CD4-positive, alpha-beta T cell treated with Interleukin-10 for 1 hour (primary cell): ENCODE measurements at regions not wholly inside any gene's neighbourhood (a gene's known extent, or its start where the extent isn't known, plus 50 kb on each side); places are given as distances from the start of the nearest gene placed in this dataset.

Experiments used
- DNase-seq: peaks from one replicate; pipeline ENCODE4 v3.0.0-alpha.2; 2020

DNA sequence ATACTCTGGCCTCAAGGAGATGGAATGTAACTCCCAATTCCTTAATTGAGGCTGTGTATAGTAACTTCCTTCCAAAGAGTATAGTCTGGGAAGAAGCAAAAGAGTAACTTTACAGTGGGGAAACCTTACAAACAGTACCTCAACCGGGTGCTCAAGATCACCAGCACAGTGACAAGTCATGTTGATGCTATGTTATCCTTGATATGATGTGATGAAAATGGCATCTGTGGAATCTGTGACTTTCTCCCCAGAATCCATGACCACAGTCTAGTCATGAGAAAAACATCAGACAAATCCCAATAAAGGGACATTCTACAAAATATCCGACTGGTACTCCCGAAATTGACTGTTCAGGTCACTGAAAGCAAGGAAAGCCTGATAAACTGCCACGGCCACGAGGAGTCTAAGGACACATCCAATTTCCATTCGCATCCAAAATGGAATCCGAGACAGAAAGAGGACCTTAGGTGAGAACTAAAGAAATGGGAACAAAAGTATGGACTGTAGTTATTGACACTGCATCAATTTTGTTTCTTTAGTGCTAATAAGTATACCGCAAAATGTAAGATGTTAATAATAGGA lies 97.3 kb upstream of the FRMD6 start:
- DNase-seq = no peak

DNA sequence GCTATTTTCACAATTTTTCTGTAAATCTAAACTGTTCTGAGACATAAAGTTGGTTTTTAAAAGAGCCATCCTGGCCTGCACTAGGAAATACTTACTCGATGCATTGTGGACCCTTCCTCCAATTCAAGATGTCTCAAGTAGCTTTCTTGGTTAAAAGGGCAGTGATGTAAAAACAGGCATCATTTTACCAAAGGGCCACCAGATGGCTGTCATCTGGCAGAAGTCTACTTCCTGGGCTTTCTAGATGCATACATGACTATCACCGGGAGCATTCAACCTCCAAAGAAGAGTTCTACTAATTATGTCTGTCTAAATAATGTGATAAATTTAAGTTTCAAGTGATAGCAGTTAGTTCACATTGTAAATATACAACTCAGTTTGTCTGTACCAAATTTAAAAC lies 96.8 kb upstream of the FRMD6 start:
- no peak for DNase-seq

DNA sequence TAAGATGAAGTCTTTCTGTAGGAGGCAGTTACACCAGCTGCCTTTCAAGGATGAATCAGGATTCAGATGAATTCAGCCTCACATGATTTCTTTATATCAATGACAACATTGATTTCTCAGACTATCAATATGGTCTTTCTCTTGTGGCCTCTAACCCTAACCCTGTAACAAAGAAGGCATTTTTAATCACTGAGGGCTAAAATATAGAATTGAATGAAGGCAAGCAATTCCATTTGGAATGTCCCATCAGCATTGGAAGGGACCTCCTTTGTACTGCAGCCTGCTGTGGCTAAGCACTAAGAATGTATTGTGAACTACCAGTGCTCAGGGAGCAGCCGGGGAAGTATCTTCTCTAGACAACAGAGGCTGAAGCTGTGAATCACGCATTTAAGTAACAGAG lies 90.6 kb upstream of the FRMD6 start:
- no peak for DNase-seq

DNA sequence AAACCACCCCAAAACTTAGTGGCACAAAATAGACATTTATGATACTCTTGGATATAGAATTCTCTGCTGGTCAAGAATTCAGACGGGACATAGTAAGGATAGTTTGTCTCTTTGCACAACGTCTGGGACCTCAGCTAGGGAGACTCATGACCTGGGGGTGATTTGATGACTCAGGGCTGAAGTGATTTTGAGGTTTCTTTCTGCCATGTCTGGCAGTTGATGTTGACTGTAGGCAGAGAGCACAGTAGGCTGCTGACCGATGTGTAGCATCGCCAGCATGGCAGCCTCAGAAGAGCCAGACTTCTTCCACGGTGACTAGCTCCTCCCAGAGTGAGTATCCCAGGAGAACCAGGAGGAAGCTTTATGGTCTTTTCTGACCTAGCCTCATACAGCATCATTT lies 88.9 kb upstream of the FRMD6 start:
- no peak for DNase-seq

DNA sequence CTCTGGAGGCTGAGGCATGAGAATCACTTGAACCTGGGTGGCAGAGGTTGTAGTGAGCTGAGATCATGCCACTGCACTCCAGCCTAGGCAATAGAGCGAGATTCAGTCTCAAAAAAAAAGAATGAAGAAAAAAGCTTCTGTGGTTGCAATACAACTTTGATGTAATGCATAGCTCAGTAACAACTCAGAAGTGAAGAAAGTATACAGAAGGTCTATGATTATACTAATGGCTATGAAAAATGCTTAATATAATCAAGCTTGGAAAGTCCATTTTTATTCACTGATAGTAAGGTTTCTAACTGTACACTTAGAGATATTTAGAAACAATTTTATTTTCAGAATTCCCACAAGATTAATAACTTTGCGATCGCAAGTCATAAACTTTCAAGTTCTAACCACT lies 88.2 kb upstream of the FRMD6 start:
- no peak for DNase-seq

DNA sequence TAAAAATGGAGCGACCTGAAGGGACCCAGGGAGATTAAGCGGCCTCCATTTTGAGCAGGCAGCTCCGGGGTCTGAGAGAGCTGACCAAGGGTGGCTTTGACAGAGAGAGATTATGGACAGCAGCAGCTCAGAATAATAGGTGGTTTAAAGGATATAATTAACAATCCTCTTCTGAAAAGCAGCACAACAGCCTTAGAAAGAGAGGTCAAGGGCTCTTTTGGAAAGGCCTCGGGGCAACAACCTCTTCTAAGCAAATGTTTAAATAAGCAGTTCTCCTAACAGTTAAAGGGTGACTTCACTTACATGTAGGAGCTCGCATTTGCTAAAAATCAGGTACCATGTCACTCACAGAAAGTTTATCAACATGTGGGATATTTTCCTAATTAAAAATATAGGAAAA lies 87.2 kb upstream of the FRMD6 start:
- no peak for DNase-seq

DNA sequence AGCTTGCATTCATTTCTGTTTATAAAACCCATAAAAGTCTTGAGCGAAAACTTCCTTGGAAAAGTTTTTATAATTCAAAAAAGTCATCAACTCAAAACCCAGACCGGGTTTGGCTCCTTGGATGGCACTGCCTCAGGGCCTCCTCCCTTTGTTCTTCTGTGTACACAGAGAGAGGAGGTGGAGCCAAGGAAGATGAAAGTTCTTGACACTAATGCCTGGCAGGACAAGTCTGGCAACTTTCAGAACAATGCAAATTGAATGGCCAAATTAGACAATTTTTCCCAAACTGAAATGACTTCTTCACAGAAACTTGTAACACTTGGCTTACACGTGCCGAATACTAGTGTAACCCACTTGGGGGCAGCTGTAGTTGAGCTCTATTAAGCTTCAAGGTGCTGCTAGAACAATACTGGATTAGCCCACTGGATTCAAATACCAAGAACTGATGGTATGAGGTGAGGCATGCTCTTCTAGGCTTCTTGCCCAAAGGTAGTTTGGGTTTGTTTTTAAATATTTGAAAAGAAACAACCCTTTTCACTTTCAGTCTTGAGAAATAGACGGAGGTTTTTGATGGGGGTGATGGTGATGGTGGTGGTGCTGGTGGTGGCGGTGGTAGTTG lies 86.6 kb upstream of the FRMD6 start:
- DNase-seq = no peak

DNA sequence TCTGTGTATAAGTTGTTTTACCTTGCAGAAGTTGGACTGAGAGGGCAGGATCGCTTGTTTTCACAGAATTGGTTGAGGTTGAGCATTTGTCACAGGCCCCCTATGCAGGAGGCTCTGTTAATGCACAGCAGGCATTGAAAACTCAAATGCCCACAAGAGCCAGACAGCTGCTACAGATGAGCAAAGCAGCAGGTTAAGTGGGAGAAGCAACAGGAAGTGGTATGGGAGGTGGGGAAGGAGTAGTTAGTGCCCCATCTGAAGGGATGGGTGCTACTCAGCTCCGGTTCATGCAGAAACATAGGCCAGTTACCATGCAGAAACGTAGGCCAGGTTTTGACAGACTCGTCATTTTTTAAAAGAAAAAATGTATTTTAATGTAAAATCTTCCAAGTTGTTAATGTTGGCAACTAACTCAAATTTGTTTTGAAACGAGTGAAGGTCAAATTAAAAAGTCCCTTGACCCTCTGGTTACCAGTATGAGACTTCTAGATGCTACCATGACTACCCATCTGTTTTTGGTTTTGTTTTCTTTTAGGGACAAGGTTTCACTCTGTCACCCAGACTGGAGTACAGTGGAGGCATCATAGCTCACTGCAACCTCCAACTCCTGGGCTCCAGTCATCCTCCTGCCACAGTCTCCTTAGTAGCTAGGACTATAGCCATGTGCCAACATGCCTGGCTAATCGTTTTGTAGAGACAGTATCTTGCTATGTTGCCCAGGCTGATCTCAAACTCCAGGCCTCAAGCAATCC lies 84.7 kb upstream of the FRMD6 start:
- peak; percentile 12 for DNase-seq

DNA sequence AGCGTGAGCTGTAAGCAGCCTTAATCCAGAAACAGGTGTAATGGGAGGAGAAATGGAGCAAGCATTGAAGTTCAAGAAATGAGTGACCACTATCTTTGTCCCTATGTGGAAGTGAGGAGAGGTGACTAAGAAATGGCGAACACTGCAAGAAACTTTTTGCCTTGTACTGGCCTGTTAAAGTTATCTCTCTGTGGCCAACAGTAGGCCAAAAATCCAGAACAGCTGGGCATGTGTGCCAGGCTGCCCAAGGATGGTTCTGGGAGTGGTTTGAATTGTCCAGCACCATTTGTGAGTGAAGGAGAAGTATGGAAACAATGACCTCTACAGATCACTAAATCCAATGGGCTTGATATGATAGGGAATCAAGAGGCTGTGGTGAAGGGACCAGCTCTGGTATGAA lies 83.3 kb upstream of the FRMD6 start:
- no peak for DNase-seq

DNA sequence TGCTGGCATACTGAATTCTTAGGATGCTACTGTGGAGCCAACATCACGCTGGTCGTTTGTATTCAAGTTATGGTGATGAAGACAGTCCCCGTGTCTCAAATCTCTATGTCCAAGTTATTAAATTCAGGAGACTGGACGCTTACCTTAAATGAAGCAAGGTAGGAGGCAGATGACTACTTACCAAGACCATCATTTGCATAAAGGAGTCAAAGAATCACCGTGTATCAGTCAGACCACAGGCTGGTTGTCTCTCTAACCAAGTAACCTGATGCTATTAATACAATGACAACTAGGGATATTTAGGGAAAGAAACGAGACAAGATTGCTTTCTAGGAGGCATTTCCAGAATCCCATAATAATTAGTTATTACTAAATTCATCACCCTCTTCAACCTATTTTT lies 78.1 kb upstream of the FRMD6 start:
- no peak for DNase-seq

DNA sequence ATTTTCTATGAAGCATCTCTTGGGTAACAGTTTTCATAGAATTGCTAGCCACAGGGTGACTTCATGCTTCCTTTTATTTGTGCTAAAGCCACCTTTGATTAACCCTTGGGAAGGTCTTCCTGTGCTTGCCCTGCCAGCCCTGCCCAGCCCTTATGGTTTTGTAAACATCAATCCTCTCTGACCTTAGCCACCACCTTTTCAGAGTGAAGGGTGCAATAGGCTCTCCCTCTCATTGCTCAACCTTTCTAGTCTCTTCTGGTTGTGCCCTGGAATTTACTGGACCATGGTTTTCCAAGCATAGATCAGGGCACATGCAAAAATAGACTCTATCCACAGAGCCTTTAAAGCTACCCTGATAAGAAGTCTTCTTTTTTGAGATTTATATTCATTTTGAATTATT lies 77.7 kb upstream of the FRMD6 start:
- DNase-seq = no peak

DNA sequence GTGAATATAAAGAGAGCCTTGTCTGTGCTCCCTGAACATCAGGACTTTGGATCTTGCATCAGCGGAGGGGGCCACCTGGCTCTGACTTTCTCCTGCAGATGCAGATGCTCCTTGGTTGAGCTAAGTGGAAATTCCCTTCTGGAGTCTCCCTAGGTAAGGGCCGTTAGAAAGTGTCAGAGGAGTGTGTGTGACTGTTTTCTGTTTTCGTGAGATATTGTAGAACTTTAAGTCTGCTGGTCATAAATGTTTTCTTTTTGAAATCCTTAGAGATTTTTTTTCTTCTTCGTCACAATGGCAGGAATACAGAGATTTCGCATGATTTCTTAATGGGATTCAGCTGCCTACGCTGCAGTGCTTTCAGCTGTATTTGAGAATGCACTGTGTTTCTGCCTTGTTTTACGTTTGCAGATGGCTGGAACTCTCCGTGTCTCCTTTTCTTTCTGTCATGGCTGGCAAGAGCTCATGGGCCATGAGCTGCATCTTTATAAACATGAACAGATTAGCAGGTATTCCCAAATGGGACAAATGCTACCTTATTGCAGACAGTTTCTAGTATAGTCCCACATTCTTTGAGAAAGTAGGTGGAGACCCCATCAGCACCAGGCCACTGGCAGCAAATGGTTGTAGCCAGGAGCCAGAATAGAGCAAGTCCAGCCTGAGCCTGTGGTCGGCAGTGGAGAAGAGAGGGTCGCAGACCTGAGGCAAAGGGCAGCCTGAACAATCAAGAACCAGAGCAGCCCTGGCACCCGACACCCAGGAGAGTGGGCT lies 76.2 kb upstream of the FRMD6 start:
- no peak for DNase-seq

DNA sequence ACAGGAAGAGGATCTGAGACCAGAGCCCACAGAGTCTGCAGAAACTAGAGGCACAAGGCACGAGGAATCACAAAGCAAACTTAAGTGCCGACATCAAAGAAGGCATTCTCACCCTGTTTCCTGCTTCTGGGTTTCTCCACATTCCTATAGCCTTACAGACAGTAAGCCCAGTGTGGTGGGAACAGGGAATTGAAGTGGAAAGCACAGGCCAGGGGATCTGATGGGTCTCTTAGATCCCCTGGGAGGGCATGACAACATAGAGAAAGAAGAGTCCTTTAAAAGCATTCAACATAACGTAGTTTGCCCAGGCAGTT lies 75.6 kb upstream of the FRMD6 start:
- no peak for DNase-seq

DNA sequence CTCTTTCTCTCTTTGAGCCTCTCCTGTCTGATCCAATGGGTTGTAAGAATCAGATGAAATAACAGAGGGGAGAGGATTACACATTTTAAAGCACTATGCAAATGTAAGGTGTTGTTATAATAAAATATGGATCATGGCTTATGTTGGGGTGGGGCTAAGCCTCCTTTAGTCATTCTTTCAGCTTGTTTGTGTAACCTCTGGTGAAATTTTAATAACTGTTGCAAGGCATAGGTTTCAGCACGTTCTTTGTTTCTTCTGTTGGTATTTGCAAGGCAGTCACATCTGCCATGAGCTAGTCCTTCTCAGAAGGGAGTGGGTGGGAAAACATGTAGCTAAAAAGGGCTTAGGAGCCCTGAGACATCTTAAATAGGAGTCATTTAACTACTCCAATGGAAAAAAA lies 74.8 kb upstream of the FRMD6 start:
- no peak for DNase-seq

DNA sequence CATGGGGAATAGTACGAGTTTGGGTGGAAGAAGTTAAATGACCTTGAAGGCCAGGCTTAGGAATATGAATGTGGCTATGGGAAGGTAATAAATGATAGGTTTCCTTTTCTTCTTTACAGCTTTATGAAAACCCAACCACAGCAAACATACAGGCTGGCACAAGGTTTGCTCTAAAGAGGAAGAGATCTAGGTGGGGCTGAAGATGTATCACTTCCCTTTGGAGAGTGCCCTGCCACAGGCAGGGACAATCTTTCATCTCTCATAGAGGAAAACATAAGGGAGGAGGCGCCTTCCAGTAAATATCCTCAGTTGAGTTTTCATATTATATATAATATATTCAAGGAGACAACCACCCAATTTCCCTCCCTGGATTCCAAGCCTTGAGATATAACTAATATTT lies 72.9 kb upstream of the FRMD6 start:
- DNase-seq = no peak

DNA sequence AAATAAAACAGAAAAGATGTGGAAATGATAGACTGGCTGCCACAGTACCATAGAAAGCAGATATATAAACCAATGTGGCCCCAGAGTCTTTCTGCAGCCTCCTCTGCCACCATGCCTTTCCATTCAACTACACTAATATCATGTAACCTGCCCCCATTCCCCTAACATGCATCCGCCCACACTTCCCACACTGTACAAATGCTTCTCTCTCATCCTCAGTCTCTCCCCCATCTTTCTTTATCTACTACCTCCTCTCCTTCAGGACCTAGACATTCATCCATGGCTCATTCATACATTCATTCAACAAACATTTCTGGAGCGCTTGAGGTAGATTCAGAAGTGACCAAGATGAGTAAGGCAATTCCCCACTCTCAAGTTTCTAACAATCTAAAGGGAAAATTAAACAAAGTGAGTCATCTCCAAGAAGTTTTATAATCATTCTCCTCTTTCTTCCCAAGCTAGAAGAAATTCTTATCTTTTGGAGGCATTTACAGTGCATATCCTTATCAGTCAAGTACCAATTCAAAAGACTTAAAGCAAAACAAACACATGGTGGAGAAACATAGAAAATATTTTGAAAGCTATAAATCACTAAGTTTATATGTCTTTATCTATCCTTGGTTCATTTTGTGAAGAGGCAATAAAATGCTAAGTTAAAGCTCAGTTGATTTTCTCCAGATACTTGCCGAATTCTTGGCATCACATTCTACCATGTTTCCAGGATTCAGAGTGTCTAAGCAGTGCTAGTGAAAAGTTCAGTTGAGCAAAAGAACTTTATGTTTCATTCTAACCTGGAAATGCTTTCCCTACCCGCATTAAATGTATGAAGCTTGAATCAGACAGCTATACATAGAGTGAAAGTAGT lies 70.5 kb upstream of the FRMD6 start:
- DNase-seq = no peak

DNA sequence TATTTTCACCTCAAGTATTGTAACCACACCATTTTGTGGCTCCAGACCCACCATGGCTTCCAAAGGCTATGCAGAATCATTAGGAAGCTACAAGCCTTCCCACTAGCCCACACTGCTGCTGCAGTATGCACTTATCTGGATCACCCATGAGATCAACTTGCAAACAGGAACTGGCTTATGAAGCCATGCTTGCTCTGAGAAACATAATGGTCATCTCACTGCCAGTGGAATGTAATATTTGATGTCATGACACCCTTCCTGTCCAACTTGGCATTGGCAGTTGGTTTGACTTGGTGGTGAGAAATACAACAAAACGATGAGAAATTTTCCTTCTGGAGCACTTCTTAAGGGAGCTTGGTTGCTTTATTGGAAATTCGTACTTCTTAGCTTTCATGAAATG lies 69.3 kb upstream of the FRMD6 start:
- DNase-seq = no peak

DNA sequence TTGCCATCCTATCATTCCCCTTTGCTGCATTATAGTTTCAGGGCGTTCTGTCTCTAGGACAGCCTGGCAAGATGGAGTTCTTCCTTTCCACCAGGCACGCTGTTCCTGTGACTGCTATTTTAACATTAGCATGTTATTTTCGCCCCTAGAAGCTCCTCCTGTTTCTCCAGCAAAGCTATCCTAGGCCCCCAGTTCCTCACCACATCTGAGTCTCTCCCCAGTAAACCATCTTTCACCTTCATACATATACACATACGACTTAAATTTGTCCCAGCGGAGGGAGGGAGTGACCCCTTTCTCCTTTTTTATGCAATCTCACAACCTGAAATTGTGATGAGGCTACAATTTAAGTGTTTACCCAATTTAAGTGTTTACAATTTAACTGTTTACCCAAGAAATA lies 66.7 kb upstream of the FRMD6 start:
- no peak for DNase-seq

DNA sequence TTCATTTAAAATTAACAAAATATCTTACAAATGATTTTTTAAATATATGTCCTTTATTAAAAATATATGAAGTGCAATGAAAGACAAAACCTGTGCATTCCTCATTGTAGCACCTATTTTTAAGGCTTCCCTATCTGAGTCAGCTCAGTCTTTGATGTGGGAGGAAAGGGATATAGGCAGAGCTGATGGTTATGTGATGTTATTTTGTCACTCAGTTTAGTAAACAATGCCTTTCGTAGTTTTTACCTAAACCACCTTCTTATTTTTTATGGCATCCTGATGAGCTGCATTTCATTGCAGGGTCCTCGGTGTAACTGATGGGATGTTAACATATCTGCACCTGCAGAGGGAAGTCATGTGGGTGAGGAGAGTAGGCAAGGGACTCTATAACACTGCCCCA lies 58.9 kb upstream of the FRMD6 start:
- no peak for DNase-seq

DNA sequence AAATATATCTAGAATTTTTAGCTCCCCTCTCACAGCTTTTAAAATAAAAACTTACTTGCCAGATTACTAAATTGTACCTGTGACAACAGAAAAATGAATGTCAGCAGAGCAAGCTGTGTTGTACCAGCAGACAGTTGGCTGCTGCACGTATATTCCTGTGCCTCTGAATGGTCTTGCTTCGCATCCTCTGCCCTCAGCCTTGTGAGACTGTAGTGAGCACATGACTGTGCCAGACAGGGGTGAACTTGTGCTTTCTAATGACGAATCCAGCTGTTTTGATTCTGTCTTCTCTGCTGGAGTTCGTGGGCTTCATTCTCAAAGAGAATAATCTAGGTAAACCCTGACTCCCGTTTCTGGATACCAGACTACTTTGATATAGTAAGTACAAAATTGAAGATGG lies 58.3 kb upstream of the FRMD6 start:
- no peak for DNase-seq

DNA sequence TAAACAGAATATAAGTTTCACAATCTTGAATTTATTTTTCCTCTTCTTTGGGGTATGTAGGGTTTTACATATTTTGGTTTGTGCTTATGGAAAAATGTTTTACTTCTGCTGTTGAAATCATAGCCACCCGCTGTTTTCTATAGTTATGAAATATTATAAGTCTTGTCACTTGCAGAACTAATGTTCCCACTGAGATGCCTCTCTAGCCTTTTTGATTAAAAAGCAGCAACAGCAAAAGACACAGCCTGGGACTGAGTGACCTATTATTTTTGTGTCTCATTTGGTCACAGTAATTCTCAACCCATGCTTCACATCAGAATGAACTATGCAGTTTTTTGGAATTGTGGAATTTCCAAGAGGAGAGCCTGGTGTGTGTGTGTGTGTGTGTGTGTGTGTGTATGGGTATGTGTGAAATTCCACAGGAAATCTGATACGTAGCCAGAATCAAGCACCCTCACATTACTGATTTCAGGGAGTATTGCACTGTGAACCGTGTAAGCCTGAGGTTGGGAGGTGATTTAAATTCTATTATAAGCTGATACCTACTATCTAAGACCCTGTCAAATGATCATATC lies 55.7 kb upstream of the FRMD6 start:
- no peak for DNase-seq

DNA sequence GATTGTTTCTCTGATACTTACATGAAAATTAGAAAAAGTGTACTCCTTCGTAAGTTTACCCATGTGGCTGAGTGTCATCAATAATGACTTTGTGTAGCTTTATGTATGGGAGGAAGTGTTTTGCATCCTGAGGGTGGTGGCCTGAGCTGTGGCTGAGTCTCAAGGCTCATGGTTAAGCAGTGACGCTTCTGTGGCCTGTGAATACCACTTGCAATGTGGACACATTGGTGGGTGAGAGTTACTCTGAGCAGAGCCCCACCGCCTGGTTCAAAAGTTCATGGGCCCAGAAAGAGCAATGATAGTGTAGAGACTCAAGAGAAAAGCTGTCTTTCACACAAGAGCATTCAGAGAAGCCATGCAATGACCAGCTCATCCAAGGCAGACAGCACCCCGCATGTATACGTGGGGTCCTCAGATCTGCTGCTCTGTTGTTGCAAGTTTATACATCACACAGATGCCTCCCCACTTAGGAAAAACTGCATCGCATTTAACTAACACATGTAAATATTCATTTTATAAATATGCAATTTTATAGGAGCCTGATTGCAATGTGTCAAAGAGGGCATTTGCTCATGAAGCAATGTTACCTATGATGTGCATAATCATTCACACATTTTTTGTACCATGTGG lies 55.1 kb upstream of the FRMD6 start:
- DNase-seq = peak; percentile 6
